ENCODE measurements at regions not wholly inside any gene's neighbourhood (a gene's known extent, or its start where the extent isn't known, plus 50 kb on each side); places are given as distances from the start of the nearest gene placed in this dataset.

GRCh38 chr12:72089678-72090077, 151.0 kb downstream of the TPH2 start:
- H3K9me2 ChIP-seq (ENCODE audit: low read depth, low read length): no peaks in the 10 kb centered on the region
- H3K79me2 ChIP-seq (ENCODE audit: insufficient read depth, low read length): no peaks in the 10 kb centered on the region
- no peaks in the 10 kb centered on the region for H3K27me3 ChIP-seq (ENCODE audit: insufficient read depth, low read length)
- H3F3A ChIP-seq (ENCODE audit: insufficient read depth, low read length): no peaks in the 10 kb centered on the region
- no peak overlapping the region for H3K4me3 ChIP-seq (ENCODE audit: low read depth, low read length, poor library complexity, severe bottlenecking)
- no peaks in the 10 kb centered on the region for H3K36me3 ChIP-seq (ENCODE audit: insufficient read depth, low read length)
- no peak overlapping the region for H3K9ac ChIP-seq (ENCODE audit: low read length)
- no peaks in the 10 kb centered on the region for H3K4me1 ChIP-seq (ENCODE audit: insufficient read depth, low read length, severe bottlenecking)
- no peak overlapping the region for H3K4me2 ChIP-seq (ENCODE audit: low read length)
- H2AFZ ChIP-seq (ENCODE audit: low read length): no peak overlapping the region
- H4K20me1 ChIP-seq (ENCODE audit: insufficient read depth, low read length): no peaks in the 10 kb centered on the region
- TF ChIP-seq EZH2 (IDR thresholded peaks at IDR 0.05; ENCODE audit: borderline replicate concordance, low read length) (no peak), CTCF (IDR thresholded peaks at IDR 0.05; ENCODE audit: low read length) (no peak)
- no peak overlapping the region for H3K27ac ChIP-seq (ENCODE audit: low read depth, low read length, poor library complexity, severe bottlenecking)
- no peaks in the 10 kb centered on the region for H3K9me3 ChIP-seq (ENCODE audit: low read length)

- Histone ChIP-seq H4K20me1 (ENCODE audit: insufficient read depth, low read length) (no peaks in the 10 kb centered on the region), H3K36me3 (ENCODE audit: insufficient read depth, low read length) (no peaks in the 10 kb centered on the region), H3K4me2 (ENCODE audit: low read length) (no peak overlapping the region), H3F3A (ENCODE audit: insufficient read depth, low read length) (no peaks in the 10 kb centered on the region), H3K79me2 (ENCODE audit: insufficient read depth, low read length) (no peaks in the 10 kb centered on the region), H3K9me2 (ENCODE audit: low read depth, low read length) (no peaks in the 10 kb centered on the region), H3K9me3 (ENCODE audit: low read length) (no peaks in the 10 kb centered on the region), H3K9ac (ENCODE audit: low read length) (no peak overlapping the region), H2AFZ (ENCODE audit: low read length) (no peak overlapping the region), H3K27ac (ENCODE audit: low read depth, low read length, poor library complexity, severe bottlenecking) (no peak overlapping the region), H3K27me3 (ENCODE audit: insufficient read depth, low read length) (no peaks in the 10 kb centered on the region), H3K4me1 (ENCODE audit: insufficient read depth, low read length, severe bottlenecking) (no peaks in the 10 kb centered on the region), H3K4me3 (ENCODE audit: low read depth, low read length, poor library complexity, severe bottlenecking) (no peak overlapping the region)
- TF ChIP-seq CTCF (IDR thresholded peaks at IDR 0.05; ENCODE audit: low read length) (no peak), EZH2 (IDR thresholded peaks at IDR 0.05; ENCODE audit: borderline replicate concordance, low read length) (no peak)
These were observed 154.8 kb downstream of the TPH2 start for GRCh38 chr12:72093424-72093823.

GRCh38 chr12:72093930-72094329, 155.3 kb downstream of the TPH2 start:
- no peak overlapping the region for H3K27ac ChIP-seq (ENCODE audit: low read depth, low read length, poor library complexity, severe bottlenecking)
- H3K36me3 ChIP-seq (ENCODE audit: insufficient read depth, low read length): no peaks in the 10 kb centered on the region
- H3K4me2 ChIP-seq (ENCODE audit: low read length): no peak overlapping the region

More at GRCh38 chr12:72093930-72094329, 155.3 kb downstream of the TPH2 start:
- H3F3A ChIP-seq (ENCODE audit: insufficient read depth, low read length): no peaks in the 10 kb centered on the region
- H3K9me3 ChIP-seq (ENCODE audit: low read length): no peaks in the 10 kb centered on the region
- H3K27me3 ChIP-seq (ENCODE audit: insufficient read depth, low read length): no peaks in the 10 kb centered on the region
- H3K9ac ChIP-seq (ENCODE audit: low read length): no peak overlapping the region
- no peaks in the 10 kb centered on the region for H3K4me1 ChIP-seq (ENCODE audit: insufficient read depth, low read length, severe bottlenecking)
- H3K79me2 ChIP-seq (ENCODE audit: insufficient read depth, low read length): no peaks in the 10 kb centered on the region
- no peaks in the 10 kb centered on the region for H3K9me2 ChIP-seq (ENCODE audit: low read depth, low read length)
- no peak overlapping the region for H2AFZ ChIP-seq (ENCODE audit: low read length)
- H4K20me1 ChIP-seq (ENCODE audit: insufficient read depth, low read length): no peaks in the 10 kb centered on the region
- TF ChIP-seq EZH2 (IDR thresholded peaks at IDR 0.05; ENCODE audit: borderline replicate concordance, low read length): no peak
- no peak for TF ChIP-seq CTCF (IDR thresholded peaks at IDR 0.05; ENCODE audit: low read length)
- no peak overlapping the region for H3K4me3 ChIP-seq (ENCODE audit: low read depth, low read length, poor library complexity, severe bottlenecking)

All from OCI-LY1 (cell line).